ENCODE measurements at regions not wholly inside any gene's neighbourhood (a gene's known extent, or its start where the extent isn't known, plus 50 kb on each side); places are given as distances from the start of the nearest gene placed in this dataset.

DNA sequence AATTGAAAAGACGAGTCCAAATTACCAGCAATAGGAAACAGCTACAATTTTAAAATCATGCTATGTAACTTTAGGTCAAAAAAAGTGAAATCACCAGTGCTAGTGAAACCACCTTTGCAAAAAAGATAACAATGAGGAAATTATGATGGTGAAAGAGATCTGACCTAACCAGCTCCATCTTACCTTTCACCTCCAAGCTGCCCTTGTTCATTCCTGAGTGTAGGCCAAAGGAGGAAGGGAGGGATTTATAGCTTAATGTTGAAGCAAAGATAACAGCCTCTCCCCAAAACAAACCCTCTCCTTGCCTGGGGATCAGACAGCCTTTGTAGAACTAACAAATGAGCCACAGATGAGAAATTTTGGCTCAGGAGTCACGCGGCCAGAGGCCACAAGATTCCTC is 83.2 kb upstream of the EIF5 start:
- in situ Hi-C loops (cut with MboI; ENCODE audit: low sequenced_read_pairs), result no loop called here
- Histone ChIP-seq H3K4me3 (no peak overlapping the region), H3K9me3 (no peaks in the 10 kb centered on the region), H3K27me3 (ENCODE audit: low read depth) (no peaks in the 10 kb centered on the region), H3K36me3 (replicated peaks) (no peaks in the 10 kb centered on the region), H3K4me1 (peaks cover 4% of the 10 kb centered on the region)
- no peak for DNase-seq (ENCODE audit: low spot score in 2 of 2)

DNA sequence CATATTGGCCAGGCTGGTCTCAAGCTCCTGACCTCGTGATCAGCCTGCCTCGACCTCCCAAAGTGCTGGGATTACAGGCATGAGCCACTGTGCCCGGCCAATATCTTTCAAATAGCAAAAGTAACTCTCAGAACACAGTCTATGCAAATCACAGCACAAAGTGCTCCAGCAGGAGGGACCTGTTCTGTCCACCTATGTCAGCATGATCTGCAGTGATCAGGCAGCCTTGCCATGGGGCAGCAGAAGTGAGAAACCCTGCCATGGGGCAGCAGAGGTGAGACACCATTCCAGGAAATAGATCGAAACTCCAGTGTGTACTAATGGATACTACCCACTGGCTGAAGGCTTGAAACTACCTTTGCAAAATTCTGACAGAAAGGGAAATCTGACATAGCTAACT is 78.5 kb upstream of the EIF5 start:
- H3K4me3 ChIP-seq, result no peak overlapping the region
- in situ Hi-C loops (cut with MboI; ENCODE audit: low sequenced_read_pairs), result no loop called here
- no peak for DNase-seq (ENCODE audit: low spot score in 2 of 2)
- no peaks in the 10 kb centered on the region for H3K9me3 ChIP-seq
- H3K27me3 ChIP-seq (ENCODE audit: low read depth), result no peaks in the 10 kb centered on the region
- peaks cover 4% of the 10 kb centered on the region for H3K4me1 ChIP-seq
- no peaks in the 10 kb centered on the region for H3K36me3 ChIP-seq (replicated peaks)

DNA sequence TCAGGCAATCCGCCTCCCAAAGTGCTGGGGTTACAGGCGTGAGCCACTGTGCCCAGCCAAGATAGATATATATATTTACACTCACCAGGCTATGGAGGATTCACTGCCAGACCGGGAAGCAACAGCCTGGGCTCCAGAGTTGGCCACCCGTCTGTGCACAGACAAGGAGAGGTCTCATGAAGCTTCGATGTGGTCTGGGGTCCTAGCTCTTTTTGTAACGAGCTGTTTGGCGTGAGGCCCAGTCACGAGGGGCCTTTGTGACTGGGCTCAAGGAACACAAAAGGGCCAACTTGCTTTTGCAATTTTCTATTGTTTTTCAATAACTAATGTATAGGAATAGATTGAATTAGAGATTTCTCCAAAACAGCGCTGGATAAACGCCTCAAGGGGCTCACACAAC is 77.6 kb upstream of the EIF5 start:
- H3K9me3 ChIP-seq, result no peaks in the 10 kb centered on the region
- peaks cover 7% of the 10 kb centered on the region for H3K4me1 ChIP-seq
- no peaks in the 10 kb centered on the region for H3K36me3 ChIP-seq (replicated peaks)
- DNase-seq (ENCODE audit: low spot score in 2 of 2), result no peak
- no peak overlapping the region for H3K4me3 ChIP-seq
- no peaks in the 10 kb centered on the region for H3K27me3 ChIP-seq (ENCODE audit: low read depth)
- in situ Hi-C loops (cut with MboI; ENCODE audit: low sequenced_read_pairs), result no loop called here

DNA sequence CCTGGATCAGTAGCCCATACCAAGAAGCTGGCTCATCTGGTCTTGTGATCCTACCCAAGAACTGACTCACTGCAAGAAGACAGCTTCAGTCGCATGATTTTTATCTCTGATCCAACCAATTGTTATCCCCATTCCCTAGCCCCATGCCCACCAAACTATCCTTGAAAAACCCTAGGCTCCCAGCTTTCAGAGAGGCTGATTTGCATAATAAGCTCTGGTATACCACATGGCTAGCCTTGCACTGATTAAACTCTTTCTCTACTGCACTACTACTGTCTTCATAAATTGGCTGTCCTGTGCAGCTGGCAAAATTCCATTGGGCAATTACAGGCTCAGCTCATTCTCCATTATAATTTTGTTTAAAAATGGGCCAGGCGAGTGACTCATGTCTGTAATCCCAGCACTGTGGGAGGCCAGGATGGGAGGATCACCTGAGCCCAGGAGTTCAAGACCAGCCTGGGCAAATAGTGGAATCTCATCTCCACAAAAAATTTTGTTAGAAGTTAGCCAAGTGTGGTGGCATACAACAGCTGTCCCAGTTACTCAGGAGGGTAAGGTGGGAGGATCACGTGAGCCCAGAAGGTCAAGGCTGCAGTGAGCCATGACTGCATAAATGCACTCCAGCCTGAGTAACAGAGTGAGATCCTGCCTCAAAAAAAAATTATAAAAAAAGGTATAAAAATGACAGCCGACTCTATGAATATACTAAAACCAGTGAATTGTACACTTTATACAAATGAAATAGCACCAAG is 76.7 kb upstream of the EIF5 start:
- no peaks in the 10 kb centered on the region for H3K36me3 ChIP-seq (replicated peaks)
- no peaks in the 10 kb centered on the region for H3K27me3 ChIP-seq (ENCODE audit: low read depth)
- H3K4me1 ChIP-seq, result peaks cover 7% of the 10 kb centered on the region
- in situ Hi-C loops (cut with MboI; ENCODE audit: low sequenced_read_pairs), result no loop called here
- DNase-seq (ENCODE audit: low spot score in 2 of 2), result no peak
- no peaks in the 10 kb centered on the region for H3K9me3 ChIP-seq
- no peak overlapping the region for H3K4me3 ChIP-seq

DNA sequence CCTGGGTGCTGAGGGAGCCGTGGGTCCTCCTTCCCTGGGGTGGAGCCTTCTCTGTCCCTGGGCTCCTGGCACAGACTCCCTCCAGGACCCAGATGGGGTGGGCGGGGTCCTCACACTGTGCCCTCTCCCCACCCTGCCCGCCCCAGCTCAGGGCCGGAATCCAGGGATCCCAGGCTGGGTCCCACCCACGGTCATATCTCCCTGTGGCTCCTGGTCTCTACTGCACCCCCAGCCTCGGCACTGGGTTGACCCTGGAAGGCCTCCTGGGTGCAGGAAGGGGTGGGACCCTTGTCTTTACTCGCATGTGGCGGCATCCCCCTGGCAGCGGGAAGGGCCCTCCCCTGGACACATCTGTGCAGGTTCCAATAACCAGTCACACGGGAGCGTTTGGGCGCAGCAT is 75.8 kb upstream of the EIF5 start:
- Histone ChIP-seq H3K27me3 (ENCODE audit: low read depth) (peaks cover 2% of the 10 kb centered on the region; the same call in 1 of the 2 replicates), H3K36me3 (replicated peaks) (no peaks in the 10 kb centered on the region), H3K4me3 (no peak overlapping the region), H3K9me3 (no peaks in the 10 kb centered on the region), H3K4me1 (peaks cover 7% of the 10 kb centered on the region)
- in situ Hi-C loops (cut with MboI; ENCODE audit: low sequenced_read_pairs), result no loop called here
- DNase-seq (ENCODE audit: low spot score in 2 of 2), result no peak

DNA sequence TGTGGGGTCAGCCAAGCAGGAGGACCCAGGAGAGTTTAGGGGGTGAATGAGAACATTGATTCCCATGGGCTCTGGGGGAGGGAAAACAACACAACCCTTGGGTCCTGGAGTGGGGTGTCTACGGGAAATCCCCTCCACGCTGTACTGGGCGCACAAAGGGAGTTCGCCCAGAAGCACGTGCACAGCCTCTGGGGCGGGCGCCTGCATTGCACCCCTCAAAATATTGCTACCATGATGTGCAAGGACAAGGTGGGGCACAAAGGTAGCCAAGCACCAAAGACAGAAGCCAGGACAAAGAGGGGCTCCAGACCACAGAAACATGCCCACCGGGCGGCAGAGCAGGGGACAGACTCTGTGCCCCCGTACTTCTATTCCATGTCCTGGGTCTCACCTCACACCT is 74.9 kb upstream of the EIF5 start:
- Histone ChIP-seq H3K4me1 (0 out of 2 replicates have a peak, but pooled peaks cover 3% of the 10 kb centered on the region), H3K9me3 (no peaks in the 10 kb centered on the region), H3K27me3 (ENCODE audit: low read depth) (peaks cover 2% of the 10 kb centered on the region), H3K4me3 (no peak overlapping the region), H3K36me3 (replicated peaks) (no peaks in the 10 kb centered on the region; the same call in 1 of the 2 replicates)
- DNase-seq (ENCODE audit: low spot score in 2 of 2), result no peak
- in situ Hi-C loops (cut with MboI; ENCODE audit: low sequenced_read_pairs), result no loop called here

DNA sequence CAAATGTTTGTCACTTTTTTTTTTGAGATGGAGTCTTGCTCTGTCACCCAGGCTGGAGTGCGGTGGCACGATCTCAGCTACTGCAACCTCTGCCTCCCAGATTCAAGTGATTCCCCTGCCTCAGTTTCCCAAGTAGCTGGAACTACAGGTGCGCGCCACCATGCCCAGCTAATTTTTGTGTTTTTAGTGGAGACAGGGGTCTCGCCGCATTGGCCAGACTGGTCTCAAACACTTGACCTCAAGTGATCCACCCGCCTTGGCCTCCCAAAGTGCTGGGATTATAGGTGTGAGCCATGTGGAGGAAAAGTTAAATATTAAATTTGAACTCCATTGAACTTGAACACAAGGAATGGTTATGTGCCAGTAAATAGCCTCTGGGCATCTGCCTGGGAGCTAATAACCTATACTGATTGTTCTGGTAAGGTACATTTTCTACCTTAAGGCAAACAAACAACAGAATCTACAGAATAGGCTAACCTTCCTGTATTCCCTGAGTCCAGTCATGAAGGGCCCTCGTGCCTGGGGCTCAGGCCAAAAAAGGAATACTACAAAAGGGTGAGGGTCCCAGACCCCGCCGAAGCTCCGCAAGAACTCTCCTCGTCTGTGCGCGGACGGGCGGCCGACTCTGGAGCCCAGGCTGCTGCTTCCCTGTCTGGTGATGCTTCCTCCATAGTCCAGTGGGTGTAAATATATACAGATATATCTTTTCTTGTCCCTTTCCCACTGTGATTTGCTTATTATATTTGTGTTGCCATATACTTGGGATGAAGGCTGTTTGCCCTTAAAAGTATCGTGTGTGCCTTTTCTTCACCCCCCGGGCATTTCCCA is 74.0 kb upstream of the EIF5 start:
- peaks cover 2% of the 10 kb centered on the region for H3K27me3 ChIP-seq (ENCODE audit: low read depth)
- in situ Hi-C loops (cut with MboI; ENCODE audit: low sequenced_read_pairs), result no loop called here
- no peaks in the 10 kb centered on the region for H3K9me3 ChIP-seq
- no peak for DNase-seq (ENCODE audit: low spot score in 2 of 2)
- H3K4me3 ChIP-seq, result peak overlapping the region; percentile 7
- H3K36me3 ChIP-seq (replicated peaks), result no peaks in the 10 kb centered on the region; the same call in 1 of the 2 replicates
- H3K4me1 ChIP-seq, result 0 out of 2 replicates have a peak, but pooled peaks cover 3% of the 10 kb centered on the region

DNA sequence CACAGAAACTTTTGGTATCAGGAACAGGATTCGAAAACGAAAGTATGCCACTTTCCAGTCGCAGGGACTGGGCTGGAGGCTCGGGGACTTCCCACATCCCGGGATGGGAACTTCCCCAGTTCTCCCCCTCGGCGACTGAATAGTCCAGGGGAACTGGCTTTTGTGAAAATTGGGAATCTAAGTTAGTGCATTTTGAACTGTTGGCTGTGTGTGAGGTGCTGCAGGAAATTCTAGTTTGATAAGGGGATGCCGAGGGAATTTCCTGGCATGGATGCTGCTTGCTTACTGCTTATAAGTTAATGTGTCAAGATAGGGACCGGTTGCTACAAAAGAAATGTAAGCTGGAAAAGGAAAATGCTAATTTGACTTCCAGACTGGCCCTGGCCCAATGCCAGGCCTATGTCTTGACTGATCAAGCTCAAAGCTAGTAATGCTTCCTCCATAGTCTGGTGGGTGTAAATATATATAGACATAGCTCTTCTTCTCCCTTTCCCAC is 73.4 kb upstream of the EIF5 start:
- in situ Hi-C loops (cut with MboI; ENCODE audit: low sequenced_read_pairs), result no loop called here
- no peaks in the 10 kb centered on the region; the same call in 1 of the 2 replicates for H3K36me3 ChIP-seq (replicated peaks)
- peak in 1 of 2 experiments; percentile 37 for DNase-seq (ENCODE audit: low spot score in 2 of 2)
- peak overlapping the region; percentile 7 for H3K4me3 ChIP-seq
- H3K9me3 ChIP-seq, result no peaks in the 10 kb centered on the region
- peaks cover 2% of the 10 kb centered on the region for H3K27me3 ChIP-seq (ENCODE audit: low read depth)
- H3K4me1 ChIP-seq, result 0 out of 2 replicates have a peak, but pooled peaks cover 3% of the 10 kb centered on the region

DNA sequence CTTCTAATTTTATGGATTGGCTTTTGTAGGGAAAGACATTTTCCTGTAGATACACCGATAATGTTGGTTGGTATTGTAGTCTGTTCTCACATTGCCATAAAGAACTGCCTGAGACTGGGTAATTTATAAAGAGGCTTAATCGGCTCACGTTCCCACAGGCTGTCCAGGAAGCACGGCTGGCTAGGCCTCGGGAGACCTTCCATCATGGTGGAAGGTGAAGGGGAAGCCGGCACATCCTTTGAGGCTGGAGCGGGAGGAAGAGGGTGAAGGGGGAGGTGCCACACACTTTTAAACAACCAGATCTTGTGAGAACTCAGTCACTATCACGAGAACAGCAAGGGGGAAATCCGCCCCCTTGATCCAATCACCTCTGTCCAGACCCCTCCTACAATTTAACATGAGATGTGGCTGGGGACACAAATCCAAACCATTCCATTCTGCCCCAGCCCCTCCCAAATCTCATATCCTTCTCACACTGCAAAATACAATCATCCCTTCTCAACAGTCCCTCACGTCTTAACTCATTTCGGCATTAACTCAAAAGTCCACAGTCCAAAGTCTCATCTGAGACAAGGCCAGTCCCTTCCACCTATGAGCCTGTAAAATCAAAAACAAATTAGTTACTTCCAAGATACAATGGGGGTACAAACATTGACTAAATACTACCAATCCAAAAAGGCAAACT is 66.7 kb upstream of the EIF5 start:
- Histone ChIP-seq H3K27me3 (ENCODE audit: low read depth) (peaks cover 2% of the 10 kb centered on the region), H3K4me1 (no peaks in the 10 kb centered on the region), H3K9me3 (no peaks in the 10 kb centered on the region), H3K4me3 (no peak overlapping the region), H3K36me3 (replicated peaks) (no peaks in the 10 kb centered on the region; the same call in 1 of the 2 replicates)
- in situ Hi-C loops (cut with MboI; ENCODE audit: low sequenced_read_pairs), result no loop called here
- no peak for DNase-seq (ENCODE audit: low spot score in 2 of 2)

DNA sequence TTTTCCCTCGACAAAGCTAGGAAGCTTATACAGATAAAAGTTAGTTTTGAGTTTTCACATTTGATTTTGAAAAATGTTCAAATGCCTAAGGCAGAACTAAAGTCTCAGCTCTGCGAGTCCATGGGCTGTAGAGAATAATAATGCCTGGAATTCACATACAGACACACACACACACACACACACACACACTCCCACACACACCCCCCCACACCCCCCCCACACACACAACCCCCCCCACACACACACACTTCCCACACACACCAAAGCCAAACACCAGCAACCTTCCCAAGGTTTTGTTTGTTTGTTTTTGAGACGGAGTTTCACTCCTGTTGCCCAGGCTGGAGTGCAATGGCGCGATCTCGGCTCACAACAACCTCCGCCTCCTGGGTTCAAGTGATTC is 62.8 kb upstream of the EIF5 start:
- H3K9me3 ChIP-seq, result no peaks in the 10 kb centered on the region
- no peaks in the 10 kb centered on the region for H3K27me3 ChIP-seq (ENCODE audit: low read depth)
- DNase-seq (ENCODE audit: low spot score in 2 of 2), result no peak
- H3K36me3 ChIP-seq (replicated peaks), result no peaks in the 10 kb centered on the region
- H3K4me1 ChIP-seq, result peaks cover 9% of the 10 kb centered on the region
- in situ Hi-C loops (cut with MboI; ENCODE audit: low sequenced_read_pairs), result no loop called here
- no peak overlapping the region for H3K4me3 ChIP-seq

DNA sequence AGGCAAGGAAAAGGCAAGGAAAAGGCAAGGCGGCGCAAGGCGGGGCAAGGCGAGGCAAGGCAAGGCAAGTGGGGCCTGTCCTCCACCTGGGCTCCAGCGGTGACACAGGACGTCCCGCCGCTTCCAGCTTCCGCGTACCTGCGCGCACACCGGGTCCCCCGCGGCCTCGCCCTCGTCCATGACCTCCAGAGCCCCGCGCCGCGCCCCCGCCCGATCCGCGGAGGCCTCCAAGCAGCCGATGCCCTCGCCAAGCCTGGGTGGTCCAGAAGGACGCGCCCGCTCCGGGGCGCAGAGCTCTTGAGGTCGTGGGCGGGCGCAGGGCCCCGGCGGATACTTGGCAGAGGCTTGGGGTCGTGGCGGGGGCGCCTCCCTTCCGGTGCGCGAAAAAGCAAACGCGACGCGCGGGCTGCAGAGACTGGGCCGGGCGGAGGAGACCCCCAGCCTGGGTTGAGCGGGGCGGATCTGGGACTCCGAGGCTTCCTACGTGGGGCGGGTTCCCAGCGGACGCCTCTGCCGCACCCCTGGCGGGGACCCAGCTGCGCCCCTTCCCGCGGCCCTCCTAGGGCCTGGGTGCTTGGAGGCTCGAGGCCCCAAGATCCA is 60.8 kb upstream of the EIF5 start:
- no peak for DNase-seq (ENCODE audit: low spot score in 2 of 2)
- H3K9me3 ChIP-seq, result no peaks in the 10 kb centered on the region
- no peak overlapping the region for H3K4me3 ChIP-seq
- no peaks in the 10 kb centered on the region for H3K27me3 ChIP-seq (ENCODE audit: low read depth)
- H3K36me3 ChIP-seq (replicated peaks), result no peaks in the 10 kb centered on the region
- H3K4me1 ChIP-seq, result peaks cover 9% of the 10 kb centered on the region
- in situ Hi-C loops (cut with MboI; ENCODE audit: low sequenced_read_pairs), result no loop called here

DNA sequence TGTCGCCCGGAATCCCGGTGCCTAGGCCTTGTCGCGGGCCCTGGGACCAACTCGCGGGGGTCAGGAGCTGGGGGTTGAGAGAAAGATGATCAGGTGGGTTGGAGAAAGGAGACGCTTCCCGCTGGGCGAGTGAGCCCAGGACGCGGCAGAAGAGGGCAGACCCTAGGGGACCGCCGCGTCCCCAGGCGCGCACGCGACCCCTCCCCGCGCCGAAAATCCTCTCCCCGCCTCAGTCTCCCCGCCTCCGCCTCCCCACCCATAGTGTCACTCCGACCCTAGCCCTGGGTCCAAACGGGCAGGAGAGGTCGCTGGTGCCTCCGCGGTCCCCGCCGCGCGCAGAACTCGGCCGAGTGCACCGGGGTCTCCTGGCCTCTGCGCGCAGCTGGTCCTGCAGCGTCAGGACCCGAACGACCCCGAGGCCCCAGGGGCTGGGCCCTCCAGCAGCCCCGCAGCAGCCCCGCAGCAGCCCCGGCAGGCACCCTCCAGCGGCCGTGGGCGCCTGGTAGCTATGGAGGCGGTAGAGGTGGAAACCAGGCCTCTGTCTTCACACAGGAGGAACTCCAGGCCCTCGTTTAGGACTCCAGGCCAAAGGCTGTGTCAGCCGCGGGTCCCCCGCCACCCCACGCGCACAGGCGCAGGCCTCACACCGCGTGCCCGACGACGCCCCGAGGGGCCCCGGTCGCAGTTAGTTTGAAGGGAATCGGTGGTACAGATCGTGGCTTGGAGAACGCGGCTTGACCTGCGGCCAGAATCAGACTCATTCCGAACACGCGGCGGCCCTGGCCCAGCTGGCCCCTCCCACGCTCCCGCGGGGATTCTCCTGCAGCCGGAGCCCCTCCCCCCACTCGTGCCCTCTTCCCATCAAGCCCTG is 60.1 kb upstream of the EIF5 start:
- Histone ChIP-seq H3K4me3 (no peak overlapping the region), H3K27me3 (ENCODE audit: low read depth) (no peaks in the 10 kb centered on the region), H3K36me3 (replicated peaks) (no peaks in the 10 kb centered on the region), H3K9me3 (no peaks in the 10 kb centered on the region), H3K4me1 (peaks cover 9% of the 10 kb centered on the region)
- DNase-seq (ENCODE audit: low spot score in 2 of 2), result no peak
- in situ Hi-C loops (cut with MboI; ENCODE audit: low sequenced_read_pairs), result no loop called here
